Upper lobe of left lung (tissue), 6 donors: ENCODE measurements at regions not wholly inside any gene's neighbourhood (a gene's known extent, or its start where the extent isn't known, plus 50 kb on each side); places are given as distances from the start of the nearest gene placed in this dataset.

Source experiments
- ATAC-seq, 2 donors: fragments of 200-7000 bp; cut with Tn5 transposase; one replicate each; pipeline ENCODE4 v1.9.1; 2022; ENCODE audit warnings: mild to moderate bottlenecking in 2 of 2, moderate library complexity in 2 of 2; ENCODE audit not compliant: low FRiP score in 2 of 2
- DNase-seq, 2 donors: peaks; one replicate each; pipeline ENCODE4 v3.0.0-alpha.2; 2019 to 2020
- H3K27ac ChIP-seq, 4 donors: fragments of 200-600 bp; sonication (generic); one replicate each; pipeline ENCODE4 v1.5.1; 2016 to 2019
- H3K27me3 ChIP-seq, 4 donors: fragments of 200-600 bp; sonication (generic); one replicate each; pipeline ENCODE4 v1.5.1; 2017 to 2019
- H3K36me3 ChIP-seq, 4 donors: fragments of 200-600 bp; sonication (generic); one replicate each; pipeline ENCODE4 v1.5.1; 2016 to 2019
- H3K4me1 ChIP-seq, 4 donors: fragments of 200-600 bp; sonication (generic); one replicate each; pipeline ENCODE4 v1.5.1; 2018 to 2019
- H3K4me3 ChIP-seq, 4 donors: fragments of 200-600 bp; sonication (generic); one replicate each; pipeline ENCODE4 v1.5.1; 2017 to 2019; ENCODE audit warnings: mild to moderate bottlenecking in 2 of 4, moderate library complexity in 1 of 4
- H3K9me3 ChIP-seq, 4 donors: fragments of 200-600 bp; sonication (generic); one replicate each; pipeline ENCODE4 v1.5.1; 2018 to 2019
- EP300 ChIP-seq, 4 donors: sonication (generic); formaldehyde crosslinking; IDR thresholded peaks; one replicate each; pipeline ENCODE4 v1.5.1; 2017; ENCODE audit warnings: antibody characterized with exemption in 4 of 4, control low read depth in 2 of 4
- POLR2A ChIP-seq, 4 donors: fragments of 450-650 bp; IDR thresholded peaks; one replicate each; pipeline ENCODE4 v1.5.1; 2016 to 2017; ENCODE audit warnings: antibody characterized with exemption in 4 of 4, mild to moderate bottlenecking in 2 of 4
- POLR2AphosphoS5 ChIP-seq, 2 donors: sonication (generic); formaldehyde crosslinking; IDR thresholded peaks; one replicate each; pipeline ENCODE4 v1.5.1; 2017; ENCODE audit warnings: antibody characterized with exemption in 2 of 2
- WGBS, 2 donors: methylation state at CpG; one replicate each; pipeline ENCODE4 v1.1.5; 2017 to 2018; 5-methylcytosine and 5-hydroxymethylcytosine counted together
- TF ChIP-seq, protein P1 (sequence below), 6 experiments: fragments of 450-650 bp in 4 of 6; fragments of 200-600 bp in 2 of 6; sonication (generic) in 2 of 6; IDR thresholded peaks; one replicate each; pipeline ENCODE4 v1.5.1; 2016 to 2019; ENCODE audit warnings: antibody characterized with exemption in 6 of 6
- donor health status: DM: no; HTN: no; CAD: no; lungs with moderate emphysema.
- donor health status: DM: no; HTN: yes; CAD: no; lungs with severe emphysema.

DNA sequence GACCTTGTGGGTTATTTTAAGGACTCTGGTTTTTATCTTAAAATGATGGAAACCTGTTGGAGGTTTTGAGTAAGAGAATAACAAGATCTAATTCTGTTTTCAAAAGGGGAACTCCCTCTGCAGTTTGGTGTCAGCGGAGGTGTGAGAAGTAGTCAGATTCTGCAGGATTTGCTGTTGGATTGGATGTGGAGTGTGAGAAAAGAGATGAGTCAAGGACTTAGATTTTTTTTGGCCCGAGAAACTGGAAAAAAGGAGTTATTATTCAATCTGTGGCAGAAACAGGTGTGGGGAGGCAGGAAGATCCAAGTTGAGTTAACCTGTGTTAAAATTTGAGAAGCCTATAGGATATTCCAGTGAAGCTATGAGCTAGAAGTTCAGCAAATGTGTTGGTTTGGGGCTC is 337.2 kb upstream of the FANCL start:
- H3K27me3 ChIP-seq = no peaks in the 10 kb centered on the region
- WGBS, 2 donors = 91 to 96% methylated on average over 2 of the region's 2 CpGs
- H3K27ac ChIP-seq = no peak overlapping the region
- H3K4me1 ChIP-seq = no peaks in the 10 kb centered on the region
- no peaks in the 10 kb centered on the region for H3K36me3 ChIP-seq
- ATAC-seq (no peak), DNase-seq (no peak)
- H3K4me3 ChIP-seq = no peak overlapping the region
- H3K9me3 ChIP-seq = no peaks in the 10 kb centered on the region
- TF ChIP-seq, protein P1, sequence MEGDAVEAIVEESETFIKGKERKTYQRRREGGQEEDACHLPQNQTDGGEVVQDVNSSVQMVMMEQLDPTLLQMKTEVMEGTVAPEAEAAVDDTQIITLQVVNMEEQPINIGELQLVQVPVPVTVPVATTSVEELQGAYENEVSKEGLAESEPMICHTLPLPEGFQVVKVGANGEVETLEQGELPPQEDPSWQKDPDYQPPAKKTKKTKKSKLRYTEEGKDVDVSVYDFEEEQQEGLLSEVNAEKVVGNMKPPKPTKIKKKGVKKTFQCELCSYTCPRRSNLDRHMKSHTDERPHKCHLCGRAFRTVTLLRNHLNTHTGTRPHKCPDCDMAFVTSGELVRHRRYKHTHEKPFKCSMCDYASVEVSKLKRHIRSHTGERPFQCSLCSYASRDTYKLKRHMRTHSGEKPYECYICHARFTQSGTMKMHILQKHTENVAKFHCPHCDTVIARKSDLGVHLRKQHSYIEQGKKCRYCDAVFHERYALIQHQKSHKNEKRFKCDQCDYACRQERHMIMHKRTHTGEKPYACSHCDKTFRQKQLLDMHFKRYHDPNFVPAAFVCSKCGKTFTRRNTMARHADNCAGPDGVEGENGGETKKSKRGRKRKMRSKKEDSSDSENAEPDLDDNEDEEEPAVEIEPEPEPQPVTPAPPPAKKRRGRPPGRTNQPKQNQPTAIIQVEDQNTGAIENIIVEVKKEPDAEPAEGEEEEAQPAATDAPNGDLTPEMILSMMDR (IDR thresholded peaks at IDR 0.05) = no peak
- no peak for TF ChIP-seq POLR2A (IDR thresholded peaks at IDR 0.05)

DNA sequence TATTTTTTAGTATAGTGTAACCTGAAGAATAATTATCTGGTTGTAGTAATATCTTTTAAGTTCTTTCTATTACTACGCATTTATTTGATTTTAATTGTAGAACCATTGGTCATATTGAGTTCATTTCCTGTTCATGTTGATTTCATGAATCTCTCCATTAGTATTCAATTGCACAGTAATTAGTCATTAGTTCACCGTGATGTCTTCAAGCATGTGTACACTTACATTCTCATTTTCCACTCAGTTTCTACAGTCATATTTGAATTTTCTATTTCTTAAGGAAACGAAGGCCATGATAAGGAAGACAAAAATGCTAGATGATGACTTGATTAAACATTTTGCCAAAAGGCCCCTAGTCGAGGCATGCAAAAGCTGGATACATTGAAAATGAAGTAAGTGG is 333.7 kb upstream of the FANCL start:
- no peaks in the 10 kb centered on the region for H3K4me1 ChIP-seq
- no peaks in the 10 kb centered on the region for H3K9me3 ChIP-seq
- TF ChIP-seq POLR2AphosphoS5 (IDR thresholded peaks at IDR 0.05) (no peak), POLR2A (IDR thresholded peaks at IDR 0.05) (no peak), EP300 (IDR thresholded peaks at IDR 0.05) (no peak)
- TF ChIP-seq, protein P1 (IDR thresholded peaks at IDR 0.05) = no peak
- no peak for DNase-seq
- H3K36me3 ChIP-seq = no peaks in the 10 kb centered on the region
- no peaks in the 10 kb centered on the region for H3K27me3 ChIP-seq
- H3K27ac ChIP-seq = no peak overlapping the region
- H3K4me3 ChIP-seq = no peak overlapping the region
- WGBS, 2 donors = 81 to 87% methylated on average over 4 of the region's 4 CpGs
- no peak for ATAC-seq

DNA sequence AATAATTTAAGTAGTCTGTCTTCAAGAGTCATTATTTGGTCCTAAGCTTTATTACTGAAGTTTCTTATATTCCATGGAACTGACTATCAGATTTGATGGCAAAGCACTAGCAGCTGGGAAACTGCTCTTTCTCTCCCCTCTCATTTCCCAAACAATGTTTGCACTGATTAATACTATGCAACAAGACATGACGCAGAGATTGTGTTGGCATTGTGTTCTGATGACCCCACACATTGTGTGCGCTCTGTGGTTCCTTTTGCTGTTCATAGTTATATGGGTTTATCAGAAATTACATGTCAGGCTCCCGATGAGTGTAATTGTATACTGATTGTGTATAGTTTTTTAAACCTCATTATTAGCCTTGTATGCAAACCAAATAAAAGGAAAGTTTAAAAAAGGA is 331.6 kb upstream of the FANCL start:
- H3K9me3 ChIP-seq = no peaks in the 10 kb centered on the region
- no peaks in the 10 kb centered on the region for H3K4me1 ChIP-seq
- 85 to 87% methylated on average over 3 of the region's 3 CpGs for WGBS, 2 donors
- no peak overlapping the region for H3K4me3 ChIP-seq
- H3K27me3 ChIP-seq = no peaks in the 10 kb centered on the region
- no peak overlapping the region for H3K27ac ChIP-seq
- no peak for DNase-seq
- no peak for ATAC-seq
- H3K36me3 ChIP-seq = no peaks in the 10 kb centered on the region
- TF ChIP-seq, protein P1 (IDR thresholded peaks at IDR 0.05) = no peak
- no peak for TF ChIP-seq EP300 (IDR thresholded peaks at IDR 0.05)
- no peak for TF ChIP-seq POLR2AphosphoS5 (IDR thresholded peaks at IDR 0.05)
- no peak for TF ChIP-seq POLR2A (IDR thresholded peaks at IDR 0.05)

DNA sequence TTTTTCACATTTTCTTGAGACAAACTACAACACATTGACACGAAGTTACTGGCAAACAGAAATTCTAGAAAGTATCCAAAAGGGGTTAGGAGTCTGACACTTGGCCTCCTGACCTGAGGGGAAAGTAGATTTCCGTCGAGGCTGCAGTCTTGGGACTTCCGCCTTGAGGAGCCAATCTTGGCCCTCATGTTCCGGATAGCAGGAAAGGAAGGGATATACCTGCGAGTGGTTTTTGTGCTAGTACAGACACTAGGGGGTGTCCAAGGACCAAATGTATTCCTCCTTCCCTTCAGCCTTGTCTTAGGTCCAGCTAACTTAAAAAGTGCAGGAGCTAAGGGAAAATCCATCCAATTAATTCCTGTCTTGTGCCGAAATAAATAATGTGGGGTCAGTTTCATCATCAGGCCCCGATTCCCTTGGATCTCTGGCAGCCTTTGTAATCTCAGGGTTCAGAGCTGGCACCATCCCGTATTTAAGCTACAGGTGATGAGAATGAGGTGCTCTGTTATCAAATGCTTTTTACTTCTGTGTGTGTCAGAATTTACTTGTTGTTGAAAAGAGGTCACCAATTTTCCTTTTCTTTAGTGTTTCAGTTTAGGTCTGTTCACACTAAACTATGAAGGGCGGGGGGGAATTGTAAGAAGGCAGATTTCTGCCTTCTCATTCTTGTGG is 330.2 kb upstream of the FANCL start:
- no peak overlapping the region for H3K4me3 ChIP-seq
- H3K36me3 ChIP-seq = no peaks in the 10 kb centered on the region
- H3K27ac ChIP-seq = no peak overlapping the region
- 19 to 22% methylated on average over 10 of the region's 10 CpGs for whole genome bisulfite sequencing, 2 donors
- no peak for TF ChIP-seq EP300 (IDR thresholded peaks at IDR 0.05)
- TF ChIP-seq, protein P1 (IDR thresholded peaks at IDR 0.05) = peak in 5 of 6 experiments; percentile 24 to 57 (median 54)
- H3K4me1 ChIP-seq = no peaks in the 10 kb centered on the region
- H3K9me3 ChIP-seq = no peaks in the 10 kb centered on the region
- peak in 1 of 2 donors; percentile 36 for DNase-seq
- ATAC-seq = peak; percentile 74 to 79
- H3K27me3 ChIP-seq = no peaks in the 10 kb centered on the region

DNA sequence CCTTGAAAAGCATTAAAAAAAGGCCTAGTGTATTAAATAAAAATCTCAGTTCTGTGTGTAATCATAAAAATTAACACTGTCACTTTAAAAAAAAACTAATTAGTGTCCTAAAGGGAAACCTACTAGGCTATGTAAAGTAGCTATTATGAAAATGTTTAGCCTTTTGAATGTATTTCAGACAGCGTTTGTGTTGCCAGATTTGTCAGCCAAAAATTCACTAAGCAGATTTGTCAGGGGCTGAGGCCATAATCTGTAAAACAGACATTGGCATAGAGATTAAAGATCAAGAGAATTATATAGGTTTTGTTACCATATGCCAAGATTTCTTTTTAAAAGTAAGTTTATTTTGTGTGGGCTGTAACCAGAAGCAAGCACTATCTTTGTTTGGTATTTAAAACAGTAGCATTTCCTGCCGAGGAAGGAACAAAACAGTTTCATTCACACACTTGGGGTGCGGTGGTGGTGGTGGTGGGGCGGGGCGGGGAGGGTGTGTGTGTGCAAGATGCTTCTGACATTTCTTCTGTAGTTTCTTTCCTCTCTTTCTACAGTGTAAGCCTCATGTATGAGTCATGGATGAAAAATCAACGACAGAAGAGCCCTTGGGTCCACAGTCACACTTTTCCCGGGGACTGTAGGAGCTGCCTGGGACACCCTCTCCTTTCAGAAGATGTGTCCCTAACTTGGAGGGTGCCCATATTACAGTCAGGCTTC is 328.5 kb upstream of the FANCL start:
- no peaks in the 10 kb centered on the region for H3K4me1 ChIP-seq
- 46 to 51% methylated on average over 7 of the region's 7 CpGs for WGBS, 2 donors
- no peaks in the 10 kb centered on the region for H3K36me3 ChIP-seq
- H3K9me3 ChIP-seq = no peaks in the 10 kb centered on the region
- no peak overlapping the region for H3K4me3 ChIP-seq
- ATAC-seq (no peak), DNase-seq (no peak)
- H3K27ac ChIP-seq = no peak overlapping the region
- TF ChIP-seq, protein P1 (IDR thresholded peaks at IDR 0.05) = no peak
- TF ChIP-seq POLR2AphosphoS5 (IDR thresholded peaks at IDR 0.05) (no peak), EP300 (IDR thresholded peaks at IDR 0.05) (no peak), POLR2A (IDR thresholded peaks at IDR 0.05) (no peak)
- H3K27me3 ChIP-seq = no peaks in the 10 kb centered on the region
